ENCODE measurements at regions not wholly inside any gene's neighbourhood (a gene's known extent, or its start where the extent isn't known, plus 50 kb on each side); places are given as distances from the start of the nearest gene placed in this dataset.

- Histone ChIP-seq H3K9me1 (ENCODE audit: control insufficient read depth, insufficient read depth, low read length) (no peaks in the 10 kb centered on the region), H2AFZ (ENCODE audit: low read depth, low read length) (peak overlapping the region; percentile 84), H3K79me2 (ENCODE audit: control insufficient read depth, insufficient read depth, low read length) (no peaks in the 10 kb centered on the region), H3K36me3 (ENCODE audit: control insufficient read depth, insufficient read depth, low read length) (no peaks in the 10 kb centered on the region), H3K27me3 (ENCODE audit: control insufficient read depth in 2 of 2, insufficient read depth in 2 of 2, low read length in 2 of 2) (peaks cover 0 to 7% of the 10 kb centered on the region in 2 experiments; a peak in 2 of 5 replicates), H3K27ac (ENCODE audit: extremely low read depth, low read depth, low read length) (no peak overlapping the region), H3K4me3 (no peak overlapping the region), H3K4me2 (ENCODE audit: insufficient read depth, low read length) (no peak overlapping the region; the same call in 1 of the 2 replicates), H3K4me1 (replicated peaks in 1 of 2; ENCODE audit: control insufficient read depth in 2 of 2, insufficient read depth in 2 of 2, low read length in 2 of 2) (no peaks in the 10 kb centered on the region; a peak in 1 of 5 replicates), H4K20me1 (replicated peaks; ENCODE audit: control insufficient read depth, insufficient read depth, low read length) (no peaks in the 10 kb centered on the region), H3K9me3 (replicated peaks; ENCODE audit: control insufficient read depth, insufficient read depth, low read depth, low read length) (no peaks in the 10 kb centered on the region), H3K9ac (ENCODE audit: insufficient read depth in 1 of 2, low read depth in 2 of 2, low read length in 2 of 2) (no peak overlapping the region)
- WGBS (ENCODE audit: insufficient coverage, low coverage, missing lambda C conversion rate): 36% methylated on average over 4 of the region's 4 CpGs
- CTCF ChIA-PET (ENCODE audit: low intra/inter-chr PET ratio): no interaction called here
- no TSS peak for BruUV-seq (replicated peaks)
- POLR2A ChIA-PET: interaction anchor here (1.1 kb wide), 1 partner anchor 10 kb away, joined by 3 read pairs; no protein-coding TSS in a partner anchor
- peak; percentile 25 to 40 (median 28) for DNase-seq (ENCODE audit: extremely low read depth in 1 of 4, low spot score in 3 of 4)
- FAIRE-seq: peak; percentile 78
- intact Hi-C loops (cut with micrococcal nuclease): no loop called here
- ATAC-seq: peak; percentile 87
- in situ Hi-C loops (cut with MboI): no loop called here
- TF ChIP-seq CCNT2 (IDR thresholded peaks at IDR 0.05; ENCODE audit: borderline replicate concordance, extremely low read depth, insufficient read length, low read depth, low read length) (no peak), SRSF9 (IDR thresholded peaks at IDR 0.05; ENCODE audit: borderline replicate concordance, low read depth, low read length) (no peak), ZBED1 (IDR thresholded peaks at IDR 0.05) (no peak), BCL6 (CRISPR knock-in tag; IDR thresholded peaks at IDR 0.05) (no peak), GABPA (tag; conservative IDR thresholded peaks at IDR 0.05; ENCODE audit: low read depth) (peak; percentile 44; the same call in 1 of the 2 replicates), SRF (CRISPR knock-in tag; IDR thresholded peaks at IDR 0.05) (peak in 1 of 2 experiments; percentile 53; a peak in 1 of 4 replicates), HCFC1 (IDR thresholded peaks at IDR 0.05; ENCODE audit: low read depth, low read length) (peak; percentile 81), SRSF3 (IDR thresholded peaks at IDR 0.05; ENCODE audit: insufficient read depth, low read length) (no peak), ADNP (tag; IDR thresholded peaks at IDR 0.05) (no peak)
- TF ChIP-seq, protein P1, sequence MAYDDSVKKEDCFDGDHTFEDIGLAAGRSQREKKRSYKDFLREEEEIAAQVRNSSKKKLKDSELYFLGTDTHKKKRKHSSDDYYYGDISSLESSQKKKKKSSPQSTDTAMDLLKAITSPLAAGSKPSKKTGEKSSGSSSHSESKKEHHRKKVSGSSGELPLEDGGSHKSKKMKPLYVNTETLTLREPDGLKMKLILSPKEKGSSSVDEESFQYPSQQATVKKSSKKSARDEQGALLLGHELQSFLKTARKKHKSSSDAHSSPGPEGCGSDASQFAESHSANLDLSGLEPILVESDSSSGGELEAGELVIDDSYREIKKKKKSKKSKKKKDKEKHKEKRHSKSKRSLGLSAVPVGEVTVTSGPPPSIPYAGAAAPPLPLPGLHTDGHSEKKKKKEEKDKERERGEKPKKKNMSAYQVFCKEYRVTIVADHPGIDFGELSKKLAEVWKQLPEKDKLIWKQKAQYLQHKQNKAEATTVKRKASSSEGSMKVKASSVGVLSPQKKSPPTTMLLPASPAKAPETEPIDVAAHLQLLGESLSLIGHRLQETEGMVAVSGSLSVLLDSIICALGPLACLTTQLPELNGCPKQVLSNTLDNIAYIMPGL (CRISPR knock-in tag; IDR thresholded peaks at IDR 0.05): no peak
- TF ChIP-seq, protein P2, sequence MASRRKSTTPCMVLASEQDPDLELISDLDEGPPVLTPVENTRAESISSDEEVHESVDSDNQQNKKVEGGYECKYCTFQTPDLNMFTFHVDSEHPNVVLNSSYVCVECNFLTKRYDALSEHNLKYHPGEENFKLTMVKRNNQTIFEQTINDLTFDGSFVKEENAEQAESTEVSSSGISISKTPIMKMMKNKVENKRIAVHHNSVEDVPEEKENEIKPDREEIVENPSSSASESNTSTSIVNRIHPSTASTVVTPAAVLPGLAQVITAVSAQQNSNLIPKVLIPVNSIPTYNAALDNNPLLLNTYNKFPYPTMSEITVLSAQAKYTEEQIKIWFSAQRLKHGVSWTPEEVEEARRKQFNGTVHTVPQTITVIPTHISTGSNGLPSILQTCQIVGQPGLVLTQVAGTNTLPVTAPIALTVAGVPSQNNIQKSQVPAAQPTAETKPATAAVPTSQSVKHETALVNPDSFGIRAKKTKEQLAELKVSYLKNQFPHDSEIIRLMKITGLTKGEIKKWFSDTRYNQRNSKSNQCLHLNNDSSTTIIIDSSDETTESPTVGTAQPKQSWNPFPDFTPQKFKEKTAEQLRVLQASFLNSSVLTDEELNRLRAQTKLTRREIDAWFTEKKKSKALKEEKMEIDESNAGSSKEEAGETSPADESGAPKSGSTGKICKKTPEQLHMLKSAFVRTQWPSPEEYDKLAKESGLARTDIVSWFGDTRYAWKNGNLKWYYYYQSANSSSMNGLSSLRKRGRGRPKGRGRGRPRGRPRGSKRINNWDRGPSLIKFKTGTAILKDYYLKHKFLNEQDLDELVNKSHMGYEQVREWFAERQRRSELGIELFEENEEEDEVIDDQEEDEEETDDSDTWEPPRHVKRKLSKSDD (conservative IDR thresholded peaks at IDR 0.05; ENCODE audit: low read length): no peak
- TF ChIP-seq, protein P3, sequence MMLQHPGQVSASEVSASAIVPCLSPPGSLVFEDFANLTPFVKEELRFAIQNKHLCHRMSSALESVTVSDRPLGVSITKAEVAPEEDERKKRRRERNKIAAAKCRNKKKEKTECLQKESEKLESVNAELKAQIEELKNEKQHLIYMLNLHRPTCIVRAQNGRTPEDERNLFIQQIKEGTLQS (IDR thresholded peaks at IDR 0.05): no peak
- TF ChIP-seq, protein P3 (CRISPR knock-in tag; conservative IDR thresholded peaks at IDR 0.05): no peak
- TF ChIP-seq, protein P4, sequence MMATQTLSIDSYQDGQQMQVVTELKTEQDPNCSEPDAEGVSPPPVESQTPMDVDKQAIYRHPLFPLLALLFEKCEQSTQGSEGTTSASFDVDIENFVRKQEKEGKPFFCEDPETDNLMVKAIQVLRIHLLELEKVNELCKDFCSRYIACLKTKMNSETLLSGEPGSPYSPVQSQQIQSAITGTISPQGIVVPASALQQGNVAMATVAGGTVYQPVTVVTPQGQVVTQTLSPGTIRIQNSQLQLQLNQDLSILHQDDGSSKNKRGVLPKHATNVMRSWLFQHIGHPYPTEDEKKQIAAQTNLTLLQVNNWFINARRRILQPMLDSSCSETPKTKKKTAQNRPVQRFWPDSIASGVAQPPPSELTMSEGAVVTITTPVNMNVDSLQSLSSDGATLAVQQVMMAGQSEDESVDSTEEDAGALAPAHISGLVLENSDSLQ (IDR thresholded peaks at IDR 0.05): peak; percentile 39; the same call in 1 of the 2 replicates
Measured at GRCh38 chr18:46324087-46324955, 220.1 kb downstream of the HAUS1 start.
